Kidney epithelial cell (primary cell): ENCODE measurements at regions not wholly inside any gene's neighbourhood (a gene's known extent, or its start where the extent isn't known, plus 50 kb on each side); places are given as distances from the start of the nearest gene placed in this dataset.
"Not testable (repeated sequence)": the region's sequence is repeated elsewhere in the genome, so short reads cannot be mapped to it uniquely, and the experiment has no call there.

ENCODE experiments used
- DNase-seq: peaks from one replicate; pipeline ENCODE4 v3.0.0-alpha.2; 2010; ENCODE audit warnings: low read depth
- H3K27me3 ChIP-seq: 2 replicates; pipeline ENCODE4 v1.6.0; 2011; ENCODE audit warnings: low read length; ENCODE audit not compliant: control insufficient read depth, insufficient read depth
- H3K36me3 ChIP-seq: 2 replicates; pipeline ENCODE4 v1.5.1; 2011; ENCODE audit warnings: low read length; ENCODE audit not compliant: control insufficient read depth, insufficient read depth
- H3K4me3 ChIP-seq: 2 replicates; pipeline ENCODE4 v1.5.1; 2011; ENCODE audit warnings: low read depth, mild to moderate bottlenecking, control low read depth, low read length
- TF ChIP-seq, protein P1 (sequence below): IDR thresholded peaks from 2 replicates; pipeline ENCODE4 v1.5.1; 2011; ENCODE audit warnings: mild to moderate bottlenecking, moderate library complexity, low read length, control low read depth, inconsistent platforms; ENCODE audit not compliant: insufficient read depth, poor library complexity, severe bottlenecking

DNA sequence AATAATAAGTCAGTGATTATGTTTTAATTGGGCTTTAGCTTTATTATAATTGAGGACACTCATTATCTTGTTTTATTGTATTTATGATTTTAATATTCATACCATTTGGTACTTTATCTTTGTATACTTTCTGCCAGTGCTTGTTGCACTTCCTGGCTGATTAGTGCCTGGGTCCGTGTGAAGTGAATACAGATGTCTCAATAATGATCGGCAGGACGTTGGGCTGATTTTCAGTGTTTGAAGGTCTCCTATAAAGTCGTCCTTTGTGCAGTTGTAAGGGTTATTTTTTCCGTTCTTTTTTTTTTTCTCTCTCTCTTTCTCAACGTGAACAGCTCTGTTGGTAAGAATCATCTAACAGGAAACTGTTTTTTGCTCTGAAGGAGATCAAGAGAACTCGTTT is 450.0 kb upstream of the POU3F2 start:
- no peaks in the 10 kb centered on the region for H3K27me3 ChIP-seq
- TF ChIP-seq, protein P1, sequence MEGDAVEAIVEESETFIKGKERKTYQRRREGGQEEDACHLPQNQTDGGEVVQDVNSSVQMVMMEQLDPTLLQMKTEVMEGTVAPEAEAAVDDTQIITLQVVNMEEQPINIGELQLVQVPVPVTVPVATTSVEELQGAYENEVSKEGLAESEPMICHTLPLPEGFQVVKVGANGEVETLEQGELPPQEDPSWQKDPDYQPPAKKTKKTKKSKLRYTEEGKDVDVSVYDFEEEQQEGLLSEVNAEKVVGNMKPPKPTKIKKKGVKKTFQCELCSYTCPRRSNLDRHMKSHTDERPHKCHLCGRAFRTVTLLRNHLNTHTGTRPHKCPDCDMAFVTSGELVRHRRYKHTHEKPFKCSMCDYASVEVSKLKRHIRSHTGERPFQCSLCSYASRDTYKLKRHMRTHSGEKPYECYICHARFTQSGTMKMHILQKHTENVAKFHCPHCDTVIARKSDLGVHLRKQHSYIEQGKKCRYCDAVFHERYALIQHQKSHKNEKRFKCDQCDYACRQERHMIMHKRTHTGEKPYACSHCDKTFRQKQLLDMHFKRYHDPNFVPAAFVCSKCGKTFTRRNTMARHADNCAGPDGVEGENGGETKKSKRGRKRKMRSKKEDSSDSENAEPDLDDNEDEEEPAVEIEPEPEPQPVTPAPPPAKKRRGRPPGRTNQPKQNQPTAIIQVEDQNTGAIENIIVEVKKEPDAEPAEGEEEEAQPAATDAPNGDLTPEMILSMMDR = no peak
- H3K4me3 ChIP-seq = no peak overlapping the region
- no peak for DNase-seq
- no peaks in the 10 kb centered on the region for H3K36me3 ChIP-seq

DNA sequence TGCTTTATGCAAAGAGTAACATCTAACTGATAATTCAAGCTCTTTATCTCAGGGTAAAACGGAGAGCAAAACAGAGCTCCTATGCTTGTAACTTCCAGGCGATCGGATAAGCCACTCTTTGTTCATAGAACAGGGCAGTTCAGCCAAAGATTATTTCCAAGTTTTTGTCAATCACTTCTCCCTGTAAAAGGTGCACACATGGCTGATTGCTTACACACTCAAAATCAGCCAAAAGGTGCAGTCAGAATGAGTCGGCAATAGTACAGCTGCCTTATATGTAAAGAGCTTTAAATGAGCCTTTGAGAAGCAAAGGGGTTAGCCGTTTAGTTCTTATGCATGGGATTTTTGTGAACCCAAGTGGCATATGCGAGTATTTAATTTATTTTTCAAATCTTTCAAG is 449.6 kb upstream of the POU3F2 start:
- no peak for DNase-seq
- Histone ChIP-seq H3K27me3 (no peaks in the 10 kb centered on the region), H3K4me3 (no peak overlapping the region), H3K36me3 (no peaks in the 10 kb centered on the region)
- TF ChIP-seq, protein P1 = no peak

DNA sequence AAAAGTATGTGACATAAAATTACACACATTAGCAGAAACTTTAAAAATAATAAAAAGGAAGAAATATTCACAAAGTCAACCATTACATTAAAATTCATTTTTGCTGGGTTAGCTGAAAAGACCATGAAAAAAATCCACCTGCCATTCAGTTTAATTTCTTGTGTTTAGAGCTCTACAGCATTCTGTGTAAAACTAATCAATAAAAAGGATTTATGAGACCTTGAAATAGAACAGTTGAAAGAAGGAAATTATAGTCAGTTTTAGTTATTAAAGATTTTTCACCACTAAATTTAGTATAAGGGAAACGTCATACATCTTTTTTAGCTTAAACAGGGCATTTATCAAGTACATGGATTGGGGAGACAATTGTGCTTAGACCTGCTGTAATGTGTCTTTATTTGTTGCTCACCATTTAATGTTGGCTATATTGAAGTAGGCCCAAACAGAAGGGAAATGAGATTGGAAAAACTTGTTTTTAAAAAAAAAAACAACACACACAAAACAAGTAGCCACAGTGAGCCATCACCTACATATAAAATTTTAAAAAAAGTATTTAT is 438.7 kb upstream of the POU3F2 start:
- no peak for DNase-seq
- Histone ChIP-seq H3K36me3 (no peaks in the 10 kb centered on the region), H3K27me3 (no peaks in the 10 kb centered on the region), H3K4me3 (no peak overlapping the region)
- TF ChIP-seq, protein P1 = no peak

DNA sequence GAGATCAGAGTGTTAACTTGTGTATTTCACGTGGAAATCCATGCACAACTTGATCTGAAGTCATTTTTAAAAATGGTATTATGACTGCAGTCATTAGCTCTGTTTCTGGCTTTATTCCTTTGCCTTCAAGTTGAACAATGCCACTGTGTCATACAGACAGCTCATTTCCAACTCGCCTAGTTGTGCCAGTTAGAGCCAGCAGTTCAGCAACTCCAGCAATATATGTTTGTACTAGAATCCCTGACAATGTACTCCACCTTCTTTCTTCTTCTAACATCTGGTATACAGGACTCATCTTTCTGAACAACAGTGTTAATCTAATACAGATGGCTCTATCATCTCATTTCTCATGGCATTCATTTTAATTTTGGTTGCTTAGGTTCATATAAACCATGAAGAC is 418.3 kb upstream of the POU3F2 start:
- TF ChIP-seq, protein P1 = no peak
- Histone ChIP-seq H3K36me3 (no peaks in the 10 kb centered on the region), H3K27me3 (no peaks in the 10 kb centered on the region), H3K4me3 (no peak overlapping the region)
- no peak for DNase-seq

DNA sequence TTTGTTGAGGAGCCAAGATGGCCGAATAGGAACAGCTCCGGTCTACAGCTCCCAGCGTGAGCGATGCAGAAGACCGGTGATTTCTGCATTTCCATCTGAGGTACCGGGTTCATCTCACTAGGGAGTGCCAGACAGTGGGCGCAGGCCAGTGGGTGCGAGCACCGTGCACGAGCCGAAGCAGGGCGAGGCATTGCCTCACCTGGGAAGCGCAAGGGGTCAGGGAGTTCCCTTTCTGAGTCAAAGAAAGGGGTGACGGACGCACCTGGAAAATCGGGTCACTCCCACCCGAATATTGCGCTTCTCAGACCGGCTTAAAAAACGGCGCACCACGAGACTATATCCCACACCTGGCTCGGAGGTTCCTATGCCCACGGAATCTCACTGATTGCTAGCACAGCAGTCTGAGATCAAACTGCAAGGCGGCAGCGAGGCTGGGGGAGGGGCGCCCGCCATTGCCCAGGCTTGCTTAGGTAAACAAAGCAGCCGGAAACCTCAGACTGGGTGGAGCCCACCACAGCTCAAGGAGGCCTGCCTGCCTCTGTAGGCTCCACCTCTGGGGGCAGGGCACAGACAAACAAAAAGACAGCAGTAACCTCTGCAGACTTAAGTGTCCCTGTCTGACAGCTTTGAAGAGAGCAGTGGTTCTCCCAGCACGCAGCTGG is 417.7 kb upstream of the POU3F2 start:
- H3K4me3 ChIP-seq, DNase-seq, H3K27me3 ChIP-seq, H3K36me3 ChIP-seq: not testable (repeated sequence)

DNA sequence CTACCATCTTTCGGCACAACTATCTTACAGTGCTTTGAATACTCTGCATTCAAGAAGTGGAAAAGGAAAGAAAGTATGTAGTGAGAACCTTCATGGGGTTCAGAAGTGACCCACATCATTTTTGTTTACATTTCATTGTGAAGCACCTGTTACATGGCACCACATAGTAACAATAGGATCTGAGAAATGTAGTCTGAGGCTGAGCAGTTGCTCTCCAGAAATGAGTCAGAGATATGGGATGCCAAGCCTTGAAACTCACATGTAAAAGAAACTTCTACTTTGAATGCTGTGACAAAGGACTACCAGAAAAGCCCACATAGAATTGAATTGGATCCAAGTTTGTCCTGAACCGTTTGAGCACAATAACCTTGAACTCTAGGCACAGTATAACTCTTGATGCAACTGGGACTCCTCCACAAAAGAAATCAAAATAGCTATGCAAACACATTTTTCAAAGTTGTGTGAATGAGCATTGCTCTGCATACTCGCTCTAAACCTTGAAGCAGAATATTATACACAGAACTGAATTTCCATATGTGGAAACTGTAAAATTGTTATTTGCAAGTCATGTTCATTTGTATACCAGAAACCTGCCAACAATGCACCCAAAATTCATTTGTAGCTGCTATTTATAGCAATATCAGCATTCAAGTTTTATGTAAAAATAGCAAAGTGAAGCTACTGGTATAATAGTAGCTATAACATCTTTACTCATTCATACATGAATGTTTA is 400.9 kb upstream of the POU3F2 start:
- TF ChIP-seq, protein P1 = no peak
- no peaks in the 10 kb centered on the region for H3K36me3 ChIP-seq
- DNase-seq = no peak
- no peaks in the 10 kb centered on the region for H3K27me3 ChIP-seq
- no peak overlapping the region for H3K4me3 ChIP-seq
